WTC11 (cell line): ENCODE measurements at regions not wholly inside any gene's neighbourhood (a gene's known extent, or its start where the extent isn't known, plus 50 kb on each side); places are given as distances from the start of the nearest gene placed in this dataset.

Source experiments
- CTCF ChIP-seq: fragments of 200-600 bp; IDR thresholded peaks from 2 replicates; pipeline ENCODE4 v1.8.0; 2022; ENCODE audit warnings: antibody characterized with exemption
- E2F1 ChIP-seq: sonication (generic); formaldehyde crosslinking; IDR thresholded peaks from 2 replicates; pipeline ENCODE4 v1.8.0; 2022; ENCODE audit warnings: mild to moderate bottlenecking, missing genetic modification reagents
- GTF2I ChIP-seq: fragments of 250-450 bp; sonication (Bioruptor Pico); conservative IDR thresholded peaks from 2 replicates; pipeline ENCODE4 v1.4.0; 2021; ENCODE audit warnings: mild to moderate bottlenecking
- IRF2 ChIP-seq: sonication (generic); formaldehyde crosslinking; IDR thresholded peaks from 2 replicates; pipeline ENCODE4 v1.8.0; 2022; ENCODE audit warnings: low read depth, missing genetic modification reagents, borderline replicate concordance
- MLX ChIP-seq: sonication (generic); formaldehyde crosslinking; IDR thresholded peaks from 2 replicates; pipeline ENCODE4 v1.8.1; 2023; ENCODE audit warnings: mild to moderate bottlenecking, missing genetic modification reagents, moderate library complexity
- SP1 ChIP-seq: sonication (generic); formaldehyde crosslinking; conservative IDR thresholded peaks from 2 replicates; pipeline ENCODE4 v1.8.1; 2022; ENCODE audit warnings: missing genetic modification reagents
- ZBTB43 ChIP-seq: sonication (generic); formaldehyde crosslinking; IDR thresholded peaks from 2 replicates; pipeline ENCODE4 v1.8.1; 2023; ENCODE audit warnings: mild to moderate bottlenecking, missing genetic modification reagents

GRCh38 chr2:234279637-234280036 is 217.2 kb downstream of the ARL4C start:
- TF ChIP-seq IRF2 (CRISPR knock-in tag): no peak
- TF ChIP-seq CTCF: no peak
- TF ChIP-seq MLX: no peak
- TF ChIP-seq GTF2I: no peak
- TF ChIP-seq ZBTB43 (CRISPR knock-in tag): no peak
- no peak for TF ChIP-seq E2F1 (CRISPR knock-in tag)
- TF ChIP-seq SP1: no peak
